Uterus (tissue), 3 donors: ENCODE measurements at regions not wholly inside any gene's neighbourhood (a gene's known extent, or its start where the extent isn't known, plus 50 kb on each side); places are given as distances from the start of the nearest gene placed in this dataset.
A peak's percentile ranks its signal among the peaks of the same experiment; 100 is the strongest.

ENCODE experiments used
- DNase-seq, 2 donors: peaks; one replicate each; pipeline ENCODE4 v3.0.0-alpha.2; 2019 to 2020
- H3K27ac ChIP-seq, 2 donors: fragments of 200-600 bp; sonication (generic); 1 replicate in 1 of 2; 2 replicates in 1 of 2; pipeline ENCODE4 v1.5.1; 2016 to 2018
- H3K27me3 ChIP-seq, 2 donors: fragments of 200-600 bp; sonication (generic); one replicate each; pipeline ENCODE4 v1.5.1; 2018 to 2019; ENCODE audit warnings: control low read depth in 1 of 2
- H3K36me3 ChIP-seq, 2 donors: fragments of 200-600 bp; sonication (generic); one replicate each; pipeline ENCODE4 v1.5.1; 2019; ENCODE audit warnings: control low read depth in 1 of 2
- H3K4me1 ChIP-seq, 2 donors: fragments of 200-600 bp; sonication (generic); one replicate each; pipeline ENCODE4 v1.5.1; 2018 to 2019; ENCODE audit warnings: control low read depth in 1 of 2
- H3K4me3 ChIP-seq, 2 donors: fragments of 200-600 bp; sonication (generic); 1 replicate in 1 of 2; 2 replicates in 1 of 2; pipeline ENCODE4 v1.5.1; 2018 to 2019; ENCODE audit warnings: mild to moderate bottlenecking in 1 of 2
- H3K9me3 ChIP-seq, 2 donors: fragments of 200-600 bp; sonication (generic); one replicate each; pipeline ENCODE4 v1.5.1; 2019; ENCODE audit warnings: control low read depth in 1 of 2
- CTCF ChIP-seq, 4 experiments: fragments of 200-600 bp in 2 of 4; fragments of 450-650 bp in 2 of 4; sonication (generic) in 2 of 4; IDR thresholded peaks; one replicate each; pipeline ENCODE4 v1.5.1; 2016 to 2019; ENCODE audit warnings: antibody characterized with exemption in 4 of 4, mild to moderate bottlenecking in 2 of 4, moderate library complexity in 1 of 4
- POLR2A ChIP-seq, 2 donors: fragments of 450-650 bp; IDR thresholded peaks; one replicate each; pipeline ENCODE4 v1.6.1; 2016; ENCODE audit warnings: antibody characterized with exemption in 2 of 2, mild to moderate bottlenecking in 1 of 2, moderate library complexity in 1 of 2
- intact Hi-C: fragments of 100-400 bp; cut with DNase I; formaldehyde crosslinking; loops from one replicate; pipeline ENCODE4 v1.15.1; 2023; ENCODE audit warnings: low total_unique reads
- donor health status: DM: yes; HTN: yes; CAD: no.

- no peaks in the 10 kb centered on the region for H3K36me3 ChIP-seq
- H3K27me3 ChIP-seq: no peaks in the 10 kb centered on the region
- intact Hi-C loops: no loop called here
- no peaks in the 10 kb centered on the region for H3K9me3 ChIP-seq
- no peak overlapping the region for H3K4me3 ChIP-seq
- no peak for DNase-seq
- H3K27ac ChIP-seq: no peak overlapping the region
- H3K4me1 ChIP-seq: no peaks in the 10 kb centered on the region
- TF ChIP-seq CTCF (IDR thresholded peaks at IDR 0.05) (no peak), POLR2A (IDR thresholded peaks at IDR 0.05) (no peak)
Observed at GRCh38 chr5:171509467-171509866, 90.0 kb downstream of the FGF18 start.

GRCh38 chr5:171512397-171512796 lies 93.0 kb downstream of the FGF18 start:
- Histone ChIP-seq H3K9me3 (no peaks in the 10 kb centered on the region), H3K4me1 (no peaks in the 10 kb centered on the region), H3K27me3 (no peaks in the 10 kb centered on the region), H3K27ac (no peak overlapping the region), H3K36me3 (no peaks in the 10 kb centered on the region), H3K4me3 (no peak overlapping the region)
- TF ChIP-seq CTCF (IDR thresholded peaks at IDR 0.05) (no peak), POLR2A (IDR thresholded peaks at IDR 0.05) (no peak)
- DNase-seq: no peak
- intact Hi-C loops: no loop called here

- intact Hi-C loops: no loop called here
- no peak for DNase-seq
- TF ChIP-seq POLR2A (IDR thresholded peaks at IDR 0.05) (no peak), CTCF (IDR thresholded peaks at IDR 0.05) (no peak)
- no peak overlapping the region for H3K4me3 ChIP-seq
- no peaks in the 10 kb centered on the region for H3K4me1 ChIP-seq
- H3K36me3 ChIP-seq: no peaks in the 10 kb centered on the region
- H3K27ac ChIP-seq: no peak overlapping the region
- H3K9me3 ChIP-seq: no peaks in the 10 kb centered on the region
- no peaks in the 10 kb centered on the region for H3K27me3 ChIP-seq
Observed at GRCh38 chr5:171513591-171513990, 94.1 kb downstream of the FGF18 start.

- intact Hi-C loops: no loop called here
- Histone ChIP-seq H3K4me3 (no peak overlapping the region), H3K36me3 (no peaks in the 10 kb centered on the region), H3K9me3 (no peaks in the 10 kb centered on the region), H3K27ac (no peak overlapping the region), H3K27me3 (no peaks in the 10 kb centered on the region), H3K4me1 (peaks cover 13 to 15% of the 10 kb centered on the region in 2 donors)
- TF ChIP-seq POLR2A (IDR thresholded peaks at IDR 0.05): no peak
- TF ChIP-seq CTCF (IDR thresholded peaks at IDR 0.05): no peak
- no peak for DNase-seq
Observed at GRCh38 chr5:171518916-171519315, 99.5 kb downstream of the FGF18 start.

- DNase-seq: peak; percentile 52 to 60
- no peaks in the 10 kb centered on the region for H3K9me3 ChIP-seq
- H3K27ac ChIP-seq: peak overlapping the region; percentile 74 to 83
- TF ChIP-seq POLR2A (IDR thresholded peaks at IDR 0.05) (no peak), CTCF (IDR thresholded peaks at IDR 0.05) (no peak)
- peaks cover 13 to 15% of the 10 kb centered on the region in 2 donors for H3K4me1 ChIP-seq
- H3K36me3 ChIP-seq: no peaks in the 10 kb centered on the region
- intact Hi-C loops: no loop called here
- no peak overlapping the region for H3K4me3 ChIP-seq
- no peaks in the 10 kb centered on the region for H3K27me3 ChIP-seq
Observed at GRCh38 chr5:171520300-171521174, 101.1 kb downstream of the FGF18 start.
